Omental fat pad (tissue), 3 donors: ENCODE measurements at regions not wholly inside any gene's neighbourhood (a gene's known extent, or its start where the extent isn't known, plus 50 kb on each side); places are given as distances from the start of the nearest gene placed in this dataset.

Source experiments
- ATAC-seq: fragments of 150-250 bp; one replicate; pipeline ENCODE4 v1.9.1; 2016; ENCODE audit warnings: mild to moderate bottlenecking, moderate library complexity; ENCODE audit not compliant: low FRiP score
- DNase-seq: peaks from one replicate; pipeline ENCODE4 v3.0.0-alpha.2; 2019; ENCODE audit warnings: low spot score
- TF ChIP-seq, protein P1 (sequence below), 3 donors: fragments of 450-650 bp; IDR thresholded peaks; one replicate each; pipeline ENCODE4 v1.5.1; 2016 to 2017; ENCODE audit warnings: antibody characterized with exemption in 3 of 3, mild to moderate bottlenecking in 3 of 3, moderate library complexity in 2 of 3

DNA sequence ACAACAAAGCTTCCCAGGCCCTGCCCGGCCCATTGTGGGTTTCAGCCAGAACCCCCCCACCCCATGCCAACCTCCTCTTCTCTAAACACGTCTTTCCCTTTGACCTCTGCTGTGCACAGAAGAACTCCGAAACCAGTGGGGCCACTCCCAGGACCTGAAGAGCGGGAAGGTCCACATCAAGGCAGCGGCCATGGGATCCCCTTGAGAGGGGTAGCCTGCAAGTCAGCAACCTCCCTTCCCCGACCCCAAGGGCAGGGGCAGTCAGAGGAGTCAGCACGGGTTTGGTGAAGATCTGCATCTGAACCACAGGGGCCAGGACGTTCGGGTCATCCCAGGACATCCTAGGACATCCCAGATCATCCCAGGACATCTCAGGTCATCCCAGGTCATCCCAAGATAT, 379.9 kb upstream of the IRX4 start:
- no peak for DNase-seq

DNA sequence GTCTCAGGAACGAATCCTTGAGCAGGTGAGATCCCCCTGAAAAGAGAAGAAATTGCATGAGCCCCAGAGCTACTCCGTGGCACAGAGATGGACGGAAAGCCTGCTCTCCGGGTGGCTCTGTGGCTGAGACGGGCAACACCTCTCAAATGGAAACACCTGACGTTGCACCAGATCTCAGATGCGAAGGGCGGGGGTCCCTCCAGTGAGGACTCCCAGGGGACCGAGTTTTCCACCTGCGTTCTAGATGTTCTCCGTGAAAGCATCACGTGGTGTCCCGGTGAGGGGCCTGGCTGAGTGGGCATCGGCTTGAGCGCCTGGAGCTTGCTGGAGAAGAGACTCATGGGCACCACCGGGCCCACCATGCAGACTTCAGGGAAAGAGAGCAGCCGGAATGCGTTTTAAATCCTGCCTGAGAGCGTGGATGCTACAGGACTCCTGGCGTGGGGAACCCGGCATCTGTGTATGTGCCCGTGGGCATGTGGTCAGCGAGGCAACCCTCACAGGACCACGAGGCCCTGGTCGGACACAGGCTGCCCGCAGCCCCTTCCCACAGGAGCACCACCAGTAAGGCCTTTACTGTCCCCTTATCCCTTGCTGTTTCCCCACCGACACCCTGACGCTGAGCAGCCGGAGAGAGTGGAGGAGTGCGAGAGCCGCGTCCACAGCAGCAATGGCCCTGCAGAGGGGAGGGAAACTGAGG, 378.4 kb upstream of the IRX4 start:
- peak; percentile 27 for ATAC-seq
- TF ChIP-seq, protein P1, sequence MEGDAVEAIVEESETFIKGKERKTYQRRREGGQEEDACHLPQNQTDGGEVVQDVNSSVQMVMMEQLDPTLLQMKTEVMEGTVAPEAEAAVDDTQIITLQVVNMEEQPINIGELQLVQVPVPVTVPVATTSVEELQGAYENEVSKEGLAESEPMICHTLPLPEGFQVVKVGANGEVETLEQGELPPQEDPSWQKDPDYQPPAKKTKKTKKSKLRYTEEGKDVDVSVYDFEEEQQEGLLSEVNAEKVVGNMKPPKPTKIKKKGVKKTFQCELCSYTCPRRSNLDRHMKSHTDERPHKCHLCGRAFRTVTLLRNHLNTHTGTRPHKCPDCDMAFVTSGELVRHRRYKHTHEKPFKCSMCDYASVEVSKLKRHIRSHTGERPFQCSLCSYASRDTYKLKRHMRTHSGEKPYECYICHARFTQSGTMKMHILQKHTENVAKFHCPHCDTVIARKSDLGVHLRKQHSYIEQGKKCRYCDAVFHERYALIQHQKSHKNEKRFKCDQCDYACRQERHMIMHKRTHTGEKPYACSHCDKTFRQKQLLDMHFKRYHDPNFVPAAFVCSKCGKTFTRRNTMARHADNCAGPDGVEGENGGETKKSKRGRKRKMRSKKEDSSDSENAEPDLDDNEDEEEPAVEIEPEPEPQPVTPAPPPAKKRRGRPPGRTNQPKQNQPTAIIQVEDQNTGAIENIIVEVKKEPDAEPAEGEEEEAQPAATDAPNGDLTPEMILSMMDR (IDR thresholded peaks at IDR 0.05), result no peak
- DNase-seq, result no peak

More for the DNA sequence above, 379.9 kb upstream of the IRX4 start:
- no peak for ATAC-seq
- TF ChIP-seq, protein P1 (IDR thresholded peaks at IDR 0.05), result no peak

DNA sequence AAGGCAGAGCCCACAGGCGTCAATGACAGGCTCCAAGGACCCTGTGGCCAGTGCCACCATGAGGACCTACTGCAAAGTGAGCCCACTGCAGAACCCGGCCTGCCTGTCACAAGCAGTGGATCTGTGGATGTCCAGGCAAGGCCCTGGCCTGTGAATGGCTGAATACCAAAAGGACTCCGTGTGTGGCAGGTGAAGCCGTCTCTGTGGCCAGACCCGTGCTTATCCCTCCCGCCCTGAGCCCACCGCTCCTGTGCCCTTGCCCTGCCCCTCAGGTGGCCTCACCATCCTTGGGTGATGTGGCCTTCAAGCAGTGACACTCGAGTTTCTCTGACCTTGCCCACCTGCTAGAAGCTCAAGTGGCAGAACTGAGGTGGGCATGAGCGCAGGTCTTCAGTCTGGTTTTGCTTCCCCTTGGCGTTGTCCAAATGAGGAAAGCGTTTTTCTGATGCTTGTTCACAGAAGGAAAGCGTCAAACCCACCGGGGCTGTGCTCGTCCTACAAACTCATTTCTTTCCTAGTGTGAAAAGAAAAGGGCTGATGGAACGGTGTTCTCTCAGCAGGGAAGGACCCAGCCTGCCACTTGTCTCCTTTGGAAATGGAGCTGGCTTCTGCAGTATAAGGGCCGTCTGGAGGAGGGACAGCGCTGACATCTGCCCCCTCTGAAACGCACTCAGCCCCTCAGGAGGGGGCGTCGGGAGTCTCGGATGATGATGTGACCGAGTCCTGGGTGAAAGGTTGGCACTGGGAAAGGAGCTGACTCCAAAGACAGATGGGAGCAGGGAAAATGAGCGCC, 377.7 kb upstream of the IRX4 start:
- TF ChIP-seq, protein P1 (IDR thresholded peaks at IDR 0.05), result no peak
- DNase-seq (no peak), ATAC-seq (no peak)

DNA sequence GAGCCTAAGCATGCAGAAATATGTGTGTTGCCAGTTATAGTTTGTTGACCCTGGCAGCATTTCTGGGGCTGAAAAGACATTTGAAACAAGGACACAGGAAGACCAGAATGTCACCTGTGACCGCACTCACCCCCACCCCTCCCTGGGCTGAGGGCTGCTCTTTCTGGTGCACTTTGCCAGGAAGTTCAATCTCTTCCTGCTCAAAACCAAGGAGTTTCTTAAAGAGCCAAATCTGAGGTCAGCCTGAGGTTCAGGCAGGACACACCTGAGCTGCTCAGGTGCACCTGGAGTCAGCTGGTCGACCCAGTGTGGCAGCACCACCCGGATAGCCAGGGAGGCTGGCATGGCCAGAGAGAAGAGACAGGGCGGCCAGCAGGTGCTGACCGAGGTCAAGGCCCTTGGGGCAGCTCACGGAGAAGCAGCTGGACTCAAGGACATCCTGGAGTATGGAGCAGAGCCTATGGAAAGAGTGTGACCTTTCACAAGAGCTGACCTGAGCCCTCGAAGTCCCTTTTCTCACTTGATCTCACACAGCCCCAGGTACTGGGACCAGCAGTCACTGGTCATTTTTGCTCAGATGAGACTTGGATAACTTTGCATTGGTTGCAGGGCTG, 376.9 kb upstream of the IRX4 start:
- no peak for DNase-seq
- TF ChIP-seq, protein P1 (IDR thresholded peaks at IDR 0.05), result no peak
- ATAC-seq, result no peak

DNA sequence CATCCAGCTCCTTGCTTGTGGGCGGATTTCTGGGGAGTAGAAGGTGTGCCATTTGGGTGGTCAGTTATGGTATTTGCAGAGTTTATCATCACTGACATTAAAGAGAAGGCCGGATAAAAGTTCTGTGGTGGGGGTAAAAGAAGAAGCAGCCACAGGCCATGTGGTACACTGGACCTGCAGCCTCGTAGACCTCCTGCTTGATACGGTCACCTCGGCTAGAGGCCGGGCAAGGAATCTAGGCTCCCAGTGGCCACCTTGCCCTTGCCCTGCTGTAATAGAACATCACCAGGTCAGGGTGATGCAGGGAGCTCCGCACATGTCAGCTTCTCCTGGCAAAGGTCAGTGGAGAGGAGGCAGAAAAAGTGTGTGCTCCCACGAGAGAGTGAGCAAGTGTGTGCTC, 376.1 kb upstream of the IRX4 start:
- TF ChIP-seq, protein P1 (IDR thresholded peaks at IDR 0.05), result no peak
- DNase-seq (no peak), ATAC-seq (no peak)

DNA sequence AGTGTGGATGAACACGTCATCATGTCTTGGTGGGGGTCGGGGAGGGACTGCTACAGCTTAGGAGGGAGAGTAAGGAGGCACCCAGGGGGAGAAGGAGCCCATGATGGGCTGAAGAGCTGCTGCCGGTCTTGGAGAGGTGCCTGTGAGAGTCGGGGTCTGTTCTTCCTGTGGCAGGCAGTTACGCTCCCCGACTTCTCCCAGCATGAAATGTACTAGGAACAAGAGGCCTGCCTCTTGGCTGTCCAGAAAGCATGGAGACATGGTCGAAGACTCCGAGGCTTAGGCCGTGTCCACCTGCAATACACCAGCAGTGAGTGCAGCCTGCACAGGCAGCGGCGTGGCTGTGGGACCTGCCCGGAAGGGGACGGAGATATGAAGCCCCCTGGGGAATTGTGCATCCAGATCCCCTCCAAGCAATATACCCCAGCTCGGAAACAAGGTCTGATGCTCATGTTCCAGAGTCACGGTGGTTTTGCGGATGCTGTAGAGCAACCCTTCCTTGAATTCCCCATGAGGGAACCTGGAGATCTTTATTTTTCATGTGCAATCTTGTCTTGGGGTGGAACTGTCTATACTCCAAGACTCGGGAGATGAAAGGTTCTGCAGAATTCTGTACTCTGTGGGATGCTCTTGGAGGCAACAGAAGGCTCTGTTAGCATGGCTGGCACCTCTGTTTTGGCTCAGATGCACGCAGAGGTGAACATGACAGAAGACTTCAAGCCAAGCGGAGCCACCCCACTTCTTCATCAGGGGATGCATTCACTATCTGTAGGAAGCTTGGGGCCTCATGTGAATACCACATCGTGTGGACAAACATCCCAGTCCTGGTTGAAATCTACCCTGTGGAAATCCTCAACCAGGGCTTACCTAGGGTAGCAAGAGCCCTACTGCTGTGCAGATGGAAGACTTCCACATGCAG, 374.9 kb upstream of the IRX4 start:
- TF ChIP-seq, protein P1 (IDR thresholded peaks at IDR 0.05), result no peak
- no peak for DNase-seq
- no peak for ATAC-seq
